ENCODE measurements at regions not wholly inside any gene's neighbourhood (a gene's known extent, or its start where the extent isn't known, plus 50 kb on each side); places are given as distances from the start of the nearest gene placed in this dataset.
A peak's percentile ranks its signal among the peaks of the same experiment; 100 is the strongest.
"Not testable (repeated sequence)": the region's sequence is repeated elsewhere in the genome, so short reads cannot be mapped to it uniquely, and the experiment has no call there.

DNA sequence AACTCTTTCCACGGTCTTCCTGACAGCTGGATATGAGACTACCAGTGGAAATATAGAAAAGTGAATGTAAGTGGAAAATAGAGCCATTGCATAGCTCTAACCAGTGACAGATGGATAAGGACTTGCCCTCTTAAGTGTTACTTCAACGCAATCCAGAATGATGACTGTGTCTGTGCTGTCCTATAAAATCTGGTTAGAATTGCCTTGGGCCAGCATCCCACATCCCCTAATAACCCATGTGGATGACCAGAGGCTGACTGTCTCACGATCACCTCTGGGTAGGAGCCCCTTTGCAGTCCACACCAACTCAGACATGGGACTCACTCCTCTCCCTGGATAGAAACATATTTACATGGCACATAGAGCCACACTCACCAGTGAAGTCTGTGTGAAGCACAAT lies 186.6 kb downstream of the C1D start:
- peak; percentile 22 for DNase-seq

DNA sequence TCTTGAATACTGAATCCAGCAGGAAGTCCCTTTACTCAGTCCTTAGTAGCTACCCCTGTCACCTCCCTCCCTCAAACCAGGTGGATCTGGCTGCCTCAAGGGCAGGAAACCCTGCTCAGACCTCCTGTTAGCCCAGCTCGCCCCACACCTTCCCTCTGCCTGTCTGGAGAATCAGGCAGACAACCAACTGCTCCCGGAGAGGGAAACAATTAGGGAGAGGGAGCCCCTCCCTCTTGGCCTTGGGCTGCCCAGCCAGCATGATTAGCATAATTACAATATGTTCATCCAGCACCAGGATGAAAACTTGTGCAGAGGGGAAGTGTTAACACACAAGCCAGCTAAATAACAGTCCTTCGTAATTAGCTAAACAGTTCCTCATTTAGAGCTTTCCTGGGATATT lies 185.5 kb downstream of the C1D start:
- DNase-seq: no peak

- DNase-seq: no peak
Observed at GRCh38 chr2:67878743-67879142, 184.1 kb downstream of the C1D start.

DNA sequence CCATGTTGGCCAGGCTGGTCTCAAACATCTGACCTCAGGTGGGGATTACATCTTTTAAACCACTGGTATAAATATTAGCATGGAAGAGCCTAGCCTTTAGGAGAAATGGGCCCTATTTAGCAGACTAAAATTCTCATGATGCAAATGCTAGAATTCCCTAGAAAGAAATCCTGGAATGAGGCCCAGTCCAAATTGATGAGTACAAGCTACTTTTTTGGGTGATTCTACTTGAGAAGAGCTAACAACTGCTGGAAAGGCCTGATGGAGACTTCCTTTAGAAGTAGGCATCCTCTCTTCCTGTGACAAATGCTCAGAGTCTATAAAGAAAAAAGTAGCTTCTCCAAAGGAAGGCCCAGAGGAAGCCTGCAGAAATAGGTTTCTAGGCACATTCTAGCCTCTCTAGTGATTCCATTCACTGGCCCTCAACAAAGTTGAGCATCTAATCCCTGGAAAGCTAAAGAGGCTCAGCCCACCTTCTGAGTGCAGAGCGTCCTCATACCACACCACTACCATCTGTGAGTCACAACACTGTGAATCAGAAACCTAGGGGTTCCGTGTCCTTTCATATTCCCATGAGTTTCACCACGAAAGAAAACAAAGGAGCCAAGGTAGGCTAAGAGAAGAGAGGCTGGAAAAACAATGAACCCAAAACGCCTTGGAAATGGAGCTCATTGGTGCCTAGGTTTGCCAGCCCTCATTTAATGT lies 183.1 kb downstream of the C1D start:
- DNase-seq: peak; percentile 26

DNA sequence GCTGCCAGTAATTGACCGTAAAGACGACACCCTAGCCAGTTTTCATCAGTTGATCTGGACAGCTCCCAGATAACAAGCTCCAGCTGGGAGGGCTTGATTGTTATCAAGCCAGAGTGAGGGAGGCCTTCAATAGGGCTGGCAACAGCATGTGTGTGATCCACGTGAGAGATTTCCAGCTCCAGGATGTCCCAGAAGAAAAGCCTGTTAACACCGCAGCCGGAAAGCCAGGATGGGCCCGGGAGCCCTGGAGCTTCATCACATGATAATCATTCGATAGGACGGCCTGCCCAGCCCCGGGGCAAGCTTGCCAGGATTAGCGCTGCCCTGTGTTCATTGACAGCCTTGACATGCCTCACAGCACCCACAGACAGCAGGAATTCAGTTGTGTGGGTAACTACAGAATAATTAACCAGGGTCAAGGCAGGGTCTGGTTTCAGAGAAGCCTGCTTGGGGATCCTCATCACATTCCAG lies 182.5 kb downstream of the C1D start:
- DNase-seq: peak; percentile 11

DNA sequence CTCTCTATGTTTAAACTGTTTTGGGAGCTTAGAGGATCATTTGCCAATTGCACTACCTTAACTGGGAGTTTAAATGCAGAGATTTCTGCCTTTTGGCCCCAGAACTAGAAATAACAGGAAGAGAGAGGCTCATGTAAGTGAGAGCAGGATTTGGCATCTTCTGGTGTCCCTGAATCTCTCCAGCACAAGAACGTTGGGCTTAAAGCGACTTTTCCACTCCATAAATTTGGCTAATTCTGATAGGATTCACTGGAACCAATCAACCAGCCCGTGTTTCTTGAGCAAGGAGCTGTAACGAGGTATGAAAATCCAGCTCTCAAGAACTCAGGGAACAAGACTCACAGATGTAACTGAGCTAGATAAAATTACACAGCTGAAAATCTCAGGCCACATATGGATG lies 181.0 kb downstream of the C1D start:
- DNase-seq: no peak

GRCh38 chr2:67883316-67884087 lies 179.3 kb downstream of the C1D start:
- no peak for DNase-seq

DNA sequence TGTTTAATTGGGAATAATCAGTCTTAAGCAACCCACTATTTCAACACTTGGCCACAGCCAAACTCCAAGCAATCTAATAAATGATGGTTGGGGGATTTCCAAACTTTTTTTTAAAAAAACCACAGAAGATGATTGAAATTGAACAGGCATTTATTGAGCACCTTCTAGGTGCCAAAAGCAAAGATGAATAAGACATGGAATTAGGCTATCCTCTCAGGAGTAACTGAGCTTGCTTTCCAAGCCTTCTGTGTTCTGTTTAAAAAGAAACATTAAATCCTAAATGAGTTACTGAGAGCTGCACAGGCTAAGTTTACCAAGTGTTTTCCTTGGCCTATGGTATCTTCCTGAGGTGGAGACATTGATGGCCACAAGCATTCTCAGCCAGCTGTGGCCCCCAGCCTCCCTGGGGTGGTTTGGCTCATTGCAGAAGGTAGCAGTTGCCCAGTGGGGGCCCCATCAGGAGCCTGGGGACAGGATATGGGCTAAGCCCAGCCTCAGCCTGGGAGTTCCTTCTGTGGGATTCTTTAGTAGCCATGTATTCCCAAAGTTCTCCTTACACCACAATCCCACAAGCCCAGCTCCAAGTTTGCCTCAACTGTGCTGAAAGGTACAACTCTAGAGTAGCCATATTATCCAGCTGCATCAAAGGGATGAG lies 174.3 kb downstream of the C1D start:
- no peak for DNase-seq

- no peak for DNase-seq
Observed at GRCh38 chr2:67889056-67889455, 173.7 kb downstream of the C1D start.

DNA sequence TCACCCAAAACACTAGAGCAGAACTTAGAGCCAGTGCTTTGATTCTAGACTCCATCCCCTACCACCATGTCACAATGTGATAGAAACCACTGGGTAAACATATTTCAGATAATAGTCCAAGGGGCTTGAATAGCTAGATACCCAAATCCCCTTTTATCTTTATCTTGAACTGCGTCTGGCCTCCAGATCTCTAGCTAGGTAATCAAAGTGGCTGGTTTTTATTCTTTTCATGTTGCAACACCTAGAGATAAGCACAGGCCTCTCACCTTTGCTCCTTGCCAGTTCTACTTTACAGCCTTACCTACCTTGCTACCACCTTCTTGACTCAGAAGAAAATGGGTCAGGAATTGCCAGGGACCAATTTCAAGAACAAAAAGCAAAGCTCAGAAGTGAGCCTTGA lies 171.2 kb downstream of the C1D start:
- no peak for DNase-seq

- DNase-seq: no peak
Observed at GRCh38 chr2:67892339-67892846, 170.4 kb downstream of the C1D start.

- peak; percentile 11 for DNase-seq
Observed at GRCh38 chr2:67895227-67895941, 167.4 kb downstream of the C1D start.

DNA sequence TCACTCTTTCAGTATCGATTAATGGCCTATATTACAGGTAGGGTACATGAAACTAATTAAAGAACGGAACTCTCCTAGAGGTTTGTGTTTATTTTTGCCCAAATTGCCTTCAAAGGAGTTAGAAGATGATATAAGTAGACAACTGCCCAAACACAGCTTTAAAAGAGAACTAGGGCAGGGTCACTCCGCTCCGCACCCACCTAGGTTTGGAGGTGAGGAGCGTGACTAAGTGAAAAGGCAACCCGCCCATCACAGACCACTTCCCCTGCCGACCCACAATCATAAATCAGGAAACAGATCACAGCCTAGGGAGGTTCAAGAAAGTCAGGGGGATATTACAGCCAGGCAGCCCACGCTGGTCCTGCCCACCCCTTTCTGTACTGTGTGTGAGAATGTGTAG lies 166.7 kb downstream of the C1D start:
- no peak for DNase-seq

DNA sequence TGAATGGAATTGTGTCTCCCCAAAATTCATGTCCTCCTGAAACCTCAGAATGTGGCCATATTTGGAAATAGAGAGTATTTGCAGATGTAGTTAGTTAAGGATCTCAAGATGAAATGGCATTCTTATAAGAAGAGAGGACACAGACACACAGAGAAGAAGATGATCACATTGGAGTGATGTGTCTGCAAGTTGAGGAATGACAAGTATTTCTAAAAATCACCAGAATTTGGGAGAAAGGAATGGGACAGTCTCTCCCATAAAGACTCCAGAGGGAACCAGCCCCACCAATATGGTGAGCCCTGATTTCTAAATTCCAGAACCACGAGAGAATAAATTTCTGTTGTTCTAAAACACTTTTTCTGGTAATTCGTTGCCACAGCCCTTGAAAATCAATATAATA lies 166.3 kb downstream of the C1D start:
- DNase-seq: peak; percentile 71

- DNase-seq: no peak
Observed at GRCh38 chr2:67898595-67898994, 164.2 kb downstream of the C1D start.

- no peak for DNase-seq
Observed at GRCh38 chr2:67899187-67899586, 163.6 kb downstream of the C1D start.

DNA sequence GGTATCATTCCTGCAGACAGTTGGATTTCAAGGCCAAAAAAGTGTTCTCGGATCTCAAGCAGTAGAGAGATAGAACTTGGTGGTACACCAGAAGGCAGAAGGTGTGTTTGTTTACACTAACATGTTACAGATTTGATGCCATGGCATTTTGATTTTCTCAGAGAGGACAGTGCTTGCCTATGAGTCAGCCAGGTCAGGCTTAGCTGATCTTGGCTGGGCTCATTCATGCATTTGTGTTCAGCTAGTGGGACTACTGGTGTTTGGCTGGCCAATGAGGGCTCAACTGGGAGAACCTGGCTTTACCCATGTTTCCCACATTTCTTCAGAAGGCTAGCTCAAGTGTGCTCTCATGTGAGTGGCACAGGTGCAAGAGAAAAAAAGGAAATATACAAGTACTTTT lies 162.0 kb downstream of the C1D start:
- DNase-seq: no peak

DNA sequence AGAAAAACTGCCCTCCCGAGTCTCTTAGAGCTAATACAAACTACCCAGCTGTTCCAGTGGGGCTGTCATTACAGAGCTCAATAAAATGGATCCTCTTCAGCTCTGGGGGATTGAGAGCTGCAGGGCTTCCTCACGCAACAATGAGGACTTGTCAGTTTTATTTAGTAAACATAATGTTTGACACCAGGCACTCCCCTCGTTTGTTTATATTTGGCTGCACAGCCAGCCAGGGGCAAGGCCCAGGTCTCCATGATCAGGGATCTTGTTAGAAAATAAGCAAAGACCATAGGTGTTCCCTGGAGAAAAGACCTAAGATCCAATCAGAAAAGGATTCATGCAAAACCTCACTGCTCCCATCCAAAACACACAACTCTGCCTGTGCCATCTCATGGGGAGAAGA lies 158.2 kb downstream of the C1D start:
- no peak for DNase-seq

DNA sequence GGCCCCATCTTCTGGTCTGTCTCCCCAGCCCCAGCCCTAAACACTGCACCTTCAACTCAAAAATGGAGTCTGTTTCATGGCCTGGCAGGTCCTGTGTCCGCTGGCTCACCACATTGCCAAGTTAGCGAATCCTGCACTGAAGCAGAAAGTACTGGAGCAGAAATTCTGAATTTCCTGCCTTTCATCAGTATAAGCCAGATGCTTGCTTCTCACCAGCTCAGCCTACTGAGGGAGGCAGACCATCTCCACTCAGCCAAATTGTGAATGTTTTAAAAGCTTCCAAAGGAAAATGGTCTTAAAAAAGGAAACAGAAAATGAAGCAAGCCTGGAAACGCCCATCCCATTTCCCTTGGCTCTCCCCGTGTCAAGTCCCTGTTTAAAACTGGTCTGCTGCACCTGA lies 157.8 kb downstream of the C1D start:
- DNase-seq: no peak

- not testable (repeated sequence) for DNase-seq
Observed at GRCh38 chr2:67906547-67906946, 156.3 kb downstream of the C1D start.

- peak; percentile 98 for DNase-seq
Observed at GRCh38 chr2:67917332-67918054, 145.3 kb downstream of the C1D start.

DNA sequence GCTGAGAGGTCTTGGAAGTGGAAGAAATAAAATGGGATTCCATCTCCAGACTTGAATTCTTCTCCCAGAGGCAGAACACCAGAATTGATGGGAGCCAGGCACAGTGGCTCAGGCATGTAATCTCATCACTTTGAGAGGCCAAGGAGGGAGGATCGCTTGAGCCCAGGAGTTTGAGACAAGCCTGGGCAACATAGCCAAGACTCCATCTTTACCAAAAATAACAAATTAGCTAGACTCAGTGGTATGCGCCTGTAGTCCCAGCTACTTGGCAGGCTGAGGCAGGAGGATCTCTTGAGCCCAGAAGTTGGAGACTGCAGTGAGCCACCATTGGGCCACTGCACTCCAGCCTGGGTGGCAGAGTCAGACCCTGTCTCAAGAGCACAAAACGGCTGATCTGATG lies 144.3 kb downstream of the C1D start:
- peak; percentile 33 for DNase-seq
